GM12864 (cell line): ENCODE measurements at regions not wholly inside any gene's neighbourhood (a gene's known extent, or its start where the extent isn't known, plus 50 kb on each side); places are given as distances from the start of the nearest gene placed in this dataset.

Experiments used
- DNase-seq: peaks from one replicate; pipeline ENCODE4 v3.0.0-alpha.2; 2011; ENCODE audit warnings: low read depth
- H3K4me3 ChIP-seq: 2 replicates; pipeline ENCODE4 v1.5.1; 2011; ENCODE audit warnings: mild to moderate bottlenecking, low read depth, low read length, control low read depth
- CTCF ChIP-seq: IDR thresholded peaks from 2 replicates; pipeline ENCODE4 v1.5.1; 2011; ENCODE audit warnings: low read depth, mild to moderate bottlenecking, moderate library complexity, low read length, control low read depth, inconsistent platforms; ENCODE audit errors: missing control alignments

- no peak for DNase-seq
- no peak overlapping the region for H3K4me3 ChIP-seq
- no peak for TF ChIP-seq CTCF
Measured at GRCh38 chr11:131234221-131234620, 136.2 kb upstream of the NTM start.

DNA sequence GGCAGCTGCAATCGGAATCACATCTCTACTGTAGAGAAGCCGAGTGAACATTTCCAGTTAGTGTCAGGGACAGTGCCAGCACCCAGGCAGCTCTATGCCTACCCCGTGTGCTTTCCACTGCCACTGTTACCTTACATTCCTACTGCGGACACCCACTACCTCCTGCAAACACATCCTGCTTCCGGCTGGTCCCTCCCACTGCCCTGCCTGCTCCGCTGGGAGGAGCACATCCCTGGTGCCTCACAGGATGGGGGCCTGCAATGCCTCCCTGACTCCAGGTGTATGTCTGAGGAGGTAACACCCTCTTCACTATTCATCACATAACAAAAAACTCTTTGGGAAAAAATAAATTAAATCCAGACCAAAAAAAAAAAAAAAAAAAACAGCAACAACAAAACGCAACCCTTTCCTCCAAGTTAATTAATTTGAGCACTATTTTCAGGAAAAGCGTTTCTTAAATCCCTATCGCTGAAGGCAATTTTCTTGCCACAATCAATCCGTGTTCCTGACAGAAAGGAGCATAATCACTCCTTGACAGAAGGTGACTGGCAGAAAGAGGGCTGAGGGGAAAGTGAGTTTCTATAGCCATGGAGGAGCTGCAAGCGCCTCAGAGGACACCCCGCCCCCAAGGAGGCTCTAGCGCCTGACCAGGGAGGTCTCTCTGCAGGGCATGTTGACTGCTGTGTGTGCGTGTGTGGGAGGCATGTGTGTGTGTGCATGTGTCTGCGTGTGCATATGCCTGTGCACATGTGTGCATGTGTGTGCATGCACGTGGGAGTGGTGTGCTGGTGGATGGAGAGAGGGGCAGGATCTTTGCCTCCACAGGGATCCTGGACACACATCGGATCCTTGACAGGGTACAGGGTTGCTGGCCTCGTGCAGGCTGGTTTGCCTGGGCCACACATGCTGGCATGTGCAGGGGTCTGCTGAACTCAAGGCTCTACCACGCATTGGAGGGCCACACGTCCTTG is 134.8 kb upstream of the NTM start:
- TF ChIP-seq CTCF: no peak
- DNase-seq: no peak
- H3K4me3 ChIP-seq: no peak overlapping the region

DNA sequence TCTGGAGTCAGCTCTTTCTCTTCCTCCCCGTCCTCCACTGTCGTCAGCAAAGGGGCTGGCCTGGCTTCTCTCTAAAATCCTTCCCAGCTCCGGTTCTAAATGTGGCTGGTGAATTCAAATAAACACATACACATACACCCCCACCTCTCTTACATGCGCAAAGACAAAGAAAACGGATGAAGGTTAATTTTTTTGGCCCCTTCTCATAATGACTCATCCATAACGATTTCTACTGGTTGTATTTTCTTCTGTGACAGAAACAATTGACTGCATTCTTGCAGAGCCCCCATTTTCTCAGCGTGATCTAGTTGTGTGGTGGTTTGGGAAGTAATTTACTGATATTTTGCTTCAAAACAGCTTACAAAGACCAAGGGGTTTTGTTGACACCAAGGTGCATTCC is 130.0 kb upstream of the NTM start:
- DNase-seq: no peak
- no peak for TF ChIP-seq CTCF
- H3K4me3 ChIP-seq: no peak overlapping the region

DNA sequence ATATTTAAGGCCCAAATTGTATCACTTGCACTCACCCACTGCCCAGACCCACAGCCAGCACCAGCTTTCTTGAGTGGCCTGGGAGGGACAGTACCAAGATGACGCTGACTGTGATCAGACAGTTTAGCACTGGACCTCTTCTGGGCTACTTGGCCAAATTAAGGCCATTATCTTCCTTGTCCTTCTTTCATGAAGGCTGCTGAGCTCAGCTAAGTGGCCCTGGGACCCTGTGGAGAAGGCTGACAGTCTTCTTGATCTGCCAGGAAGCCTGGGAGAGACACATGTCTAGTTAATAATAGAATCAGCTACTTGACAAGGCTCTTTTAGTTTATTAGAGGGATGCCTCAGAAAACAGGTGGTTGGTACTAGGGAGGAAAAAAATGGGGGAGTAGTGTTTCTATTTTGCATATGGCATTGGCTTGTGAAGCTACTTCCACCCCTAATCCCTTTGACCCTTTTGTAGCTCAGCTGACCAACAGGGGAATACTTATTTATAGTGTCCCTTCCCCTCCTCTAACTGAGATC is 127.9 kb upstream of the NTM start:
- TF ChIP-seq CTCF: no peak
- H3K4me3 ChIP-seq: no peak overlapping the region
- no peak for DNase-seq

GRCh38 chr11:131246156-131246555 is 124.3 kb upstream of the NTM start:
- DNase-seq: no peak
- no peak overlapping the region for H3K4me3 ChIP-seq
- no peak for TF ChIP-seq CTCF

GRCh38 chr11:131246663-131247062 is 123.8 kb upstream of the NTM start:
- DNase-seq: no peak
- H3K4me3 ChIP-seq: no peak overlapping the region
- peak; percentile 69 for TF ChIP-seq CTCF
